RPMI7951 (cell line): ENCODE measurements at regions not wholly inside any gene's neighbourhood (a gene's known extent, or its start where the extent isn't known, plus 50 kb on each side); places are given as distances from the start of the nearest gene placed in this dataset.

Experiments
- DNase-seq: peaks from one replicate; pipeline ENCODE4 v3.0.0-alpha.2; 2012; ENCODE audit warnings: low read depth

- no peak for DNase-seq
These were observed 478.6 kb upstream of the ACVR2A start for GRCh38 chr2:147366279-147366678.

GRCh38 chr2:147365622-147366021 is 479.2 kb upstream of the ACVR2A start:
- peak; percentile 14 for DNase-seq

- peak; percentile 63 for DNase-seq
These were observed 480.2 kb upstream of the ACVR2A start for GRCh38 chr2:147364597-147364996.

- no peak for DNase-seq
These were observed 481.6 kb upstream of the ACVR2A start for GRCh38 chr2:147363181-147363580.

GRCh38 chr2:147358375-147358774 is 486.5 kb upstream of the ACVR2A start:
- no peak for DNase-seq

GRCh38 chr2:147356157-147356556 is 488.7 kb upstream of the ACVR2A start:
- no peak for DNase-seq

GRCh38 chr2:147355706-147356105 is 489.1 kb upstream of the ACVR2A start:
- DNase-seq: no peak

- no peak for DNase-seq
These were observed 491.8 kb upstream of the ACVR2A start for GRCh38 chr2:147353072-147353381.

- no peak for DNase-seq
These were observed 492.4 kb upstream of the ACVR2A start for GRCh38 chr2:147352264-147353071.

- DNase-seq: no peak
These were observed 493.0 kb upstream of the ACVR2A start for GRCh38 chr2:147351784-147352183.

GRCh38 chr2:147348931-147349555 is 495.8 kb upstream of the ACVR2A start:
- DNase-seq: no peak

GRCh38 chr2:147346142-147346541 is 498.7 kb upstream of the ACVR2A start:
- DNase-seq: no peak

GRCh38 chr2:147345246-147345645 is 499.6 kb upstream of the ACVR2A start:
- peak; percentile 63 for DNase-seq

GRCh38 chr2:147342329-147342728 is 502.5 kb upstream of the ACVR2A start:
- no peak for DNase-seq

GRCh38 chr2:147331790-147332419 is 512.9 kb upstream of the ACVR2A start:
- DNase-seq: peak; percentile 10

- DNase-seq: no peak
These were observed 513.9 kb upstream of the ACVR2A start for GRCh38 chr2:147330925-147331324.

- peak; percentile 24 for DNase-seq
These were observed 517.2 kb upstream of the ACVR2A start for GRCh38 chr2:147327613-147328012.

- no peak for DNase-seq
These were observed 518.8 kb upstream of the ACVR2A start for GRCh38 chr2:147325990-147326389.

GRCh38 chr2:147320146-147320545 is 524.7 kb upstream of the ACVR2A start:
- no peak for DNase-seq

- DNase-seq: no peak
These were observed 533.8 kb upstream of the ACVR2A start for GRCh38 chr2:147311058-147311430.

- no peak for DNase-seq
These were observed 534.3 kb upstream of the ACVR2A start for GRCh38 chr2:147310335-147311057.

GRCh38 chr2:147297820-147298219 is 547.0 kb upstream of the ACVR2A start:
- no peak for DNase-seq
